Vagina (tissue), 2 donors: ENCODE measurements at regions not wholly inside any gene's neighbourhood (a gene's known extent, or its start where the extent isn't known, plus 50 kb on each side); places are given as distances from the start of the nearest gene placed in this dataset.
"Not testable (repeated sequence)": the region's sequence is repeated elsewhere in the genome, so short reads cannot be mapped to it uniquely, and the experiment has no call there.

Experiments used
- DNase-seq, 2 donors: peaks; one replicate each; pipeline ENCODE4 v3.0.0-alpha.2; 2017; ENCODE audit errors: extremely low spot score in 2 of 2
- H3K27ac ChIP-seq: fragments of 200-600 bp; sonication (generic); one replicate; pipeline ENCODE4 v1.5.1; 2019
- H3K27me3 ChIP-seq: fragments of 200-600 bp; sonication (generic); one replicate; pipeline ENCODE4 v1.5.1; 2019
- H3K36me3 ChIP-seq, 2 donors: fragments of 200-600 bp; sonication (generic); one replicate each; pipeline ENCODE4 v1.5.1; 2017 to 2019
- H3K4me1 ChIP-seq: fragments of 200-600 bp; sonication (generic); one replicate; pipeline ENCODE4 v1.5.1; 2019
- H3K4me3 ChIP-seq, 2 donors: fragments of 200-600 bp; sonication (generic); 1 replicate in 1 of 2; 2 replicates in 1 of 2; pipeline ENCODE4 v1.5.1; 2016 to 2019
- H3K9me3 ChIP-seq: fragments of 200-600 bp; sonication (generic); one replicate; pipeline ENCODE4 v1.5.1; 2019
- POLR2A ChIP-seq, 2 donors: fragments of 450-650 bp; IDR thresholded peaks; one replicate each; pipeline ENCODE4 v1.6.1; 2017; ENCODE audit warnings: antibody characterized with exemption in 2 of 2, mild to moderate bottlenecking in 2 of 2, moderate library complexity in 2 of 2
- POLR2AphosphoS5 ChIP-seq, 2 donors: sonication (generic); formaldehyde crosslinking; IDR thresholded peaks; one replicate each; pipeline ENCODE4 v1.9.0; 2017; ENCODE audit warnings: antibody characterized with exemption in 2 of 2, mild to moderate bottlenecking in 2 of 2, low read depth in 1 of 2; ENCODE audit not compliant: insufficient read depth in 1 of 2
- intact Hi-C: fragments of 100-400 bp; cut with DNase I; formaldehyde crosslinking; loops from one replicate; pipeline ENCODE4 v1.15.1; 2023
- TF ChIP-seq, protein P1 (sequence below), 3 experiments: fragments of 450-650 bp in 2 of 3; fragments of 200-600 bp in 1 of 3; sonication (generic) in 1 of 3; IDR thresholded peaks; one replicate each; pipeline ENCODE4 v1.5.1; 2017 to 2019; ENCODE audit warnings: antibody characterized with exemption in 3 of 3, mild to moderate bottlenecking in 2 of 3, moderate library complexity in 2 of 3

DNA sequence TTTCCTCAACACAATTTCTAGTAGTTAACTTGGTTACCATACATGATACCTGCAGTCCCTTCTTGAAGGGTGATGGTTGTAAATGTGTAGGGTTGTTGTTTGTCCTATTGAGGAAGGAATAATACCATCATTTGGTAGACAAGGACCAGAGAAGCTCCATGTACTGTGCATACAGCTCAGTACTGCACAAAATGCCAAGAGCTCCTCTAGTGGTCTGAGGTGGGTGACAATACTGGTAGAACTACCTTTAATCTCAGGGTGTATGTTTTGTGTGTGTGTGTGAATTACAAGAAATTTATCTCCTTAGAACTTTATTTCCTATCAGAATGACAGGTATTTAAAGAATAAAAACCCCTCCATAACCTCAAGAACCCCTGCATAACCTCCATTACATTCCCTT lies 575.3 kb downstream of the TMTC2 start:
- Histone ChIP-seq H3K4me1 (no peaks in the 10 kb centered on the region), H3K9me3 (no peaks in the 10 kb centered on the region), H3K4me3 (no peak overlapping the region), H3K36me3 (no peaks in the 10 kb centered on the region), H3K27me3 (no peaks in the 10 kb centered on the region), H3K27ac (no peak overlapping the region)
- no peak for TF ChIP-seq POLR2A (IDR thresholded peaks at IDR 0.05)
- TF ChIP-seq POLR2AphosphoS5 (IDR thresholded peaks at IDR 0.05; ENCODE audit: insufficient read depth in 1 of 2, low read depth in 1 of 2): no peak
- intact Hi-C loops: no loop called here
- no peak for DNase-seq

DNA sequence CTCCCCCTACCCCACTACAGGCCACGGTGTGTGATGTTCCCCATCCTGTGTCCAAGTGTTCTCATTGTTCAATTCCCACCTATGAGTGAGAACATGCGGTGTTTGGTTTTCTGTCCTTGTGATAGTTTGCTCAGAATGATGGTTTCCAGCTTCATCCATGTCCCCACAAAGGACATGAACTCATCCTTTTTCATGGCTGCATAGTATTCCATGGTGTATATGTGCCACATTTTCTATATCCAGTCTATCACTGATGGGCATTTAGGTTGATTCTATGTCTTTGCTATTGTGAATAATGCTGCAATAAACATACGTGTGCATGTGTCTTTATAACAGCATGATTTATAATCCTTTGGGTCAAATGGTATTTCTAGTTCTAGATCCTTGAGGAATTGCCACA lies 573.4 kb downstream of the TMTC2 start:
- H3K9me3 ChIP-seq, H3K4me1 ChIP-seq, H3K27ac ChIP-seq, intact Hi-C loops, H3K36me3 ChIP-seq, H3K27me3 ChIP-seq, DNase-seq, H3K4me3 ChIP-seq: not testable (repeated sequence)

DNA sequence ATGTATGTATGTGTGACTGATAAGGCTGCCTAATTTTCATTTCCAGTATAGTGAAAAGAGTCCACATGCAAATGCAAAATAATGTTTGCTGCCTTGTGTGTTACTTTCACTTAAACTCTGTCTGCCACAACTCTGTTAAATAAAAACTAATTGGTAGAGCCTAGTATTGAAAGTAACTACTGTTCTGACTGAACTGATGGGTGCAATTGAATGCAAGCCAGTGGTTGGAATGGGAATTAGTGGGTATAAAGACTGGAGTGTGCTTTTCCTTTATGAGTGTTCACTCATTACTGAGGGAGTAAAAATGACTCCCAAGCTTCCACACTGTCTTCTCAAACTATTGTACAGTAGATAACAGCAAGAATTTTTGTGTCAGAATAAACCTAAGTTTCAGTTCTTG lies 571.0 kb downstream of the TMTC2 start:
- Histone ChIP-seq H3K27ac (no peak overlapping the region), H3K4me3 (no peak overlapping the region), H3K9me3 (no peaks in the 10 kb centered on the region), H3K36me3 (no peaks in the 10 kb centered on the region), H3K4me1 (no peaks in the 10 kb centered on the region), H3K27me3 (no peaks in the 10 kb centered on the region)
- no peak for DNase-seq
- intact Hi-C loops: no loop called here
- TF ChIP-seq, protein P1, sequence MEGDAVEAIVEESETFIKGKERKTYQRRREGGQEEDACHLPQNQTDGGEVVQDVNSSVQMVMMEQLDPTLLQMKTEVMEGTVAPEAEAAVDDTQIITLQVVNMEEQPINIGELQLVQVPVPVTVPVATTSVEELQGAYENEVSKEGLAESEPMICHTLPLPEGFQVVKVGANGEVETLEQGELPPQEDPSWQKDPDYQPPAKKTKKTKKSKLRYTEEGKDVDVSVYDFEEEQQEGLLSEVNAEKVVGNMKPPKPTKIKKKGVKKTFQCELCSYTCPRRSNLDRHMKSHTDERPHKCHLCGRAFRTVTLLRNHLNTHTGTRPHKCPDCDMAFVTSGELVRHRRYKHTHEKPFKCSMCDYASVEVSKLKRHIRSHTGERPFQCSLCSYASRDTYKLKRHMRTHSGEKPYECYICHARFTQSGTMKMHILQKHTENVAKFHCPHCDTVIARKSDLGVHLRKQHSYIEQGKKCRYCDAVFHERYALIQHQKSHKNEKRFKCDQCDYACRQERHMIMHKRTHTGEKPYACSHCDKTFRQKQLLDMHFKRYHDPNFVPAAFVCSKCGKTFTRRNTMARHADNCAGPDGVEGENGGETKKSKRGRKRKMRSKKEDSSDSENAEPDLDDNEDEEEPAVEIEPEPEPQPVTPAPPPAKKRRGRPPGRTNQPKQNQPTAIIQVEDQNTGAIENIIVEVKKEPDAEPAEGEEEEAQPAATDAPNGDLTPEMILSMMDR (IDR thresholded peaks at IDR 0.05): no peak
- TF ChIP-seq POLR2A (IDR thresholded peaks at IDR 0.05) (no peak), POLR2AphosphoS5 (IDR thresholded peaks at IDR 0.05; ENCODE audit: insufficient read depth in 1 of 2, low read depth in 1 of 2) (no peak)

DNA sequence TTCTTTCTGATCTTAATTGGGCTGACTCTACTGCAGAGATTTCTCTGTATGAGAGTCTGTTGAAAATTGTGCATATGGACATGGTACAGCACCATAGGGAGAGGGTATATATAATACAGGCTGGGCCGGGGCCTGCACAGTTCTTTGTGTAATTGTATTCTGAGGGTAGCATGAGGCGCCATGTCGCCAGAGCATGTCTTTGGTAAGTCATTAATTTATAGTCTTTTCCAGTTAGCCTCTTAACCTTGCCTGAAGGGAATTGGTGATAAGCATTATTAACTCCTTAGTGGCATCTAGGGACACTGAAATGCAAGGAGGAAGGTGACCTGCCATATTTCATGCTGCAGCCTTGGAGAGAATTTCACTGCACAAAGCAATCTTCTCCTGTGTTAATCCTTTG lies 569.9 kb downstream of the TMTC2 start:
- TF ChIP-seq POLR2A (IDR thresholded peaks at IDR 0.05) (no peak), POLR2AphosphoS5 (IDR thresholded peaks at IDR 0.05; ENCODE audit: insufficient read depth in 1 of 2, low read depth in 1 of 2) (no peak)
- TF ChIP-seq, protein P1 (IDR thresholded peaks at IDR 0.05): no peak
- Histone ChIP-seq H3K27me3 (no peaks in the 10 kb centered on the region), H3K9me3 (no peaks in the 10 kb centered on the region), H3K27ac (no peak overlapping the region), H3K36me3 (no peaks in the 10 kb centered on the region), H3K4me3 (no peak overlapping the region), H3K4me1 (no peaks in the 10 kb centered on the region)
- DNase-seq: no peak
- intact Hi-C loops: no loop called here

DNA sequence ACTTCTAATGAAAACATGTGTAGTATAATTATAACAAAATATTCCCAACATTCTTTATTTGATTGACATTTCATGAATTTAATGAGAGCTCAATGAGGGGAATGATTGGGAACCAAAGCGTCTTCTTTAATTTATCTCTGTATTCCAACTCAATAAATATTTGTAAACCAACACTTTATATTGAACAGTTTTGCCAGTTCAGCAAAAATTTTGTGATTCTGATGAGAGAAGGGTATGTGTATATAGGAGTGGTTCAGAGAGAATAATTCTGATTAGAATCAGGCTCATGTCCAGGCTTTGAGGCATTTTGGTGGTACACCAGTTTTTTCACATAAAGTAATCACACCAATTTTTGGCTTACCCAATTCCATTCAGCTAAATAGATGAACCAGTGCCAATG lies 564.2 kb downstream of the TMTC2 start:
- TF ChIP-seq POLR2AphosphoS5 (IDR thresholded peaks at IDR 0.05; ENCODE audit: insufficient read depth in 1 of 2, low read depth in 1 of 2) (no peak), POLR2A (IDR thresholded peaks at IDR 0.05) (no peak)
- TF ChIP-seq, protein P1 (IDR thresholded peaks at IDR 0.05): no peak
- Histone ChIP-seq H3K4me3 (no peak overlapping the region), H3K4me1 (no peaks in the 10 kb centered on the region), H3K27ac (no peak overlapping the region), H3K36me3 (no peaks in the 10 kb centered on the region), H3K9me3 (no peaks in the 10 kb centered on the region), H3K27me3 (no peaks in the 10 kb centered on the region)
- no peak for DNase-seq
- intact Hi-C loops: no loop called here

DNA sequence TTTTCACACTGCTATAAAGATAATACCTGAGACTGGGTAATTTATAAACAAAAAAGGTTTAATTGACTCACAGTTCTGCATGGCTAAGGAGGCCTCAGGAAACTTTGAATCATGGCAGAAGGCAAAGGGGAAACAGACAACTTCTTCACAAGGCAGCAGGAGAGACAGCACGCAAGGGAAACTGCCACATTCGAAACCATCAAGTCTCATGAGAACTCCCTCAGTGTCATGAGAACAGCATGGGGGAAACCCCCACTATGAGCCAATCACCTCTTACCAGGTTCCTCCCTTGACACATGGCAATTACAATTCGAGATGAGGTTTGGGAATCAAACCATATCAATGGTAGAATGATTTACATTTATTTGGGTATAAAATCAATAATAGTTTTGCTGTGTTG lies 558.5 kb downstream of the TMTC2 start:
- intact Hi-C loops: no loop called here
- Histone ChIP-seq H3K36me3 (no peaks in the 10 kb centered on the region), H3K27ac (no peak overlapping the region), H3K4me1 (no peaks in the 10 kb centered on the region), H3K27me3 (no peaks in the 10 kb centered on the region), H3K4me3 (no peak overlapping the region), H3K9me3 (no peaks in the 10 kb centered on the region)
- DNase-seq: no peak
- TF ChIP-seq, protein P1 (IDR thresholded peaks at IDR 0.05): no peak
- TF ChIP-seq POLR2A (IDR thresholded peaks at IDR 0.05): no peak
- TF ChIP-seq POLR2AphosphoS5 (IDR thresholded peaks at IDR 0.05; ENCODE audit: insufficient read depth in 1 of 2, low read depth in 1 of 2): no peak
